Astrocyte (in vitro differentiated cells and primary cell): ENCODE measurements at regions not wholly inside any gene's neighbourhood (a gene's known extent, or its start where the extent isn't known, plus 50 kb on each side); places are given as distances from the start of the nearest gene placed in this dataset.

Source experiments
- DNase-seq: peaks from one replicate; pipeline ENCODE4 v3.0.0-alpha.2; 2010; ENCODE audit warnings: low read depth
- FAIRE-seq: peaks from 2 replicates; lab custom pipeline; 2011; peaks lifted over from hg19 to GRCh38; lab: Jason Lieb, UNC
- H2AFZ ChIP-seq: 2 replicates; pipeline ENCODE4 v1.6.0; 2012; ENCODE audit warnings: low read depth, low read length, inconsistent platforms
- H3K27ac ChIP-seq: 2 replicates; pipeline ENCODE4 v1.5.1; 2011; ENCODE audit warnings: low read depth, low read length, inconsistent platforms
- H3K27me3 ChIP-seq: 2 replicates; pipeline ENCODE4 v1.6.0; 2011; ENCODE audit warnings: low read length, inconsistent platforms; ENCODE audit not compliant: insufficient read depth
- H3K36me3 ChIP-seq: 2 replicates; pipeline ENCODE4 v1.5.1; 2011; ENCODE audit warnings: low read length, inconsistent platforms; ENCODE audit not compliant: insufficient read depth
- H3K4me1 ChIP-seq: 2 replicates; pipeline ENCODE4 v1.5.1; 2011; ENCODE audit warnings: low read length, inconsistent platforms; ENCODE audit not compliant: insufficient read depth
- H3K4me2 ChIP-seq: 2 replicates; pipeline ENCODE4 v1.6.0; 2012; ENCODE audit warnings: low read length, inconsistent platforms
- H3K4me3 ChIP-seq: 2 replicates; pipeline ENCODE4 v1.5.1; 2011; ENCODE audit warnings: low read depth, mild to moderate bottlenecking, low read length, inconsistent platforms; ENCODE audit not compliant: insufficient read depth
- H3K79me2 ChIP-seq: 2 replicates; pipeline ENCODE4 v1.6.0; 2012; ENCODE audit warnings: mild to moderate bottlenecking, low read length, inconsistent platforms; ENCODE audit not compliant: insufficient read depth
- H3K9ac ChIP-seq: 2 replicates; pipeline ENCODE4 v1.6.0; 2012; ENCODE audit warnings: mild to moderate bottlenecking, low read length, inconsistent platforms
- H3K9me3 ChIP-seq: 2 replicates; pipeline ENCODE4 v1.5.1; 2012; ENCODE audit warnings: low read depth, mild to moderate bottlenecking, low read length, inconsistent platforms; ENCODE audit not compliant: insufficient read depth
- H4K20me1 ChIP-seq: 2 replicates; pipeline ENCODE4 v1.6.0; 2012; ENCODE audit warnings: low read length, inconsistent platforms; ENCODE audit not compliant: insufficient read depth
- H3K27ac Mint-ChIP-seq: one replicate; pipeline ENCODE4 v1.8.0; 2021; ENCODE audit warnings: mild to moderate bottlenecking, mixed read lengths; ENCODE audit not compliant: unreplicated experiment
- H3K27me3 Mint-ChIP-seq: one replicate; pipeline ENCODE4 v1.8.0; 2021; ENCODE audit warnings: low read depth, mixed read lengths; ENCODE audit not compliant: unreplicated experiment
- H3K36me3 Mint-ChIP-seq: one replicate; pipeline ENCODE4 v1.8.0; 2021; ENCODE audit warnings: low read depth, mixed read lengths; ENCODE audit not compliant: unreplicated experiment
- H3K4me1 Mint-ChIP-seq: one replicate; pipeline ENCODE4 v1.8.0; 2021; ENCODE audit warnings: low read depth, mixed read lengths; ENCODE audit not compliant: unreplicated experiment
- H3K4me3 Mint-ChIP-seq: one replicate; pipeline ENCODE4 v1.8.0; 2021; ENCODE audit warnings: mild to moderate bottlenecking, moderate library complexity, mixed read lengths; ENCODE audit not compliant: unreplicated experiment
- H3K9me3 Mint-ChIP-seq: one replicate; pipeline ENCODE4 v1.8.0; 2021; ENCODE audit warnings: mild to moderate bottlenecking, mixed read lengths; ENCODE audit not compliant: unreplicated experiment
- EZH2 ChIP-seq: IDR thresholded peaks from 2 replicates; pipeline ENCODE4 v1.6.1; 2012; ENCODE audit warnings: mild to moderate bottlenecking, low read length, inconsistent platforms; ENCODE audit not compliant: insufficient read depth
- TF ChIP-seq, protein P1 (sequence below): IDR thresholded peaks from 2 replicates; pipeline ENCODE4 v1.5.1; 2011; ENCODE audit warnings: low read depth, mild to moderate bottlenecking, inconsistent platforms, low read length, moderate library complexity; ENCODE audit not compliant: insufficient read depth

DNA sequence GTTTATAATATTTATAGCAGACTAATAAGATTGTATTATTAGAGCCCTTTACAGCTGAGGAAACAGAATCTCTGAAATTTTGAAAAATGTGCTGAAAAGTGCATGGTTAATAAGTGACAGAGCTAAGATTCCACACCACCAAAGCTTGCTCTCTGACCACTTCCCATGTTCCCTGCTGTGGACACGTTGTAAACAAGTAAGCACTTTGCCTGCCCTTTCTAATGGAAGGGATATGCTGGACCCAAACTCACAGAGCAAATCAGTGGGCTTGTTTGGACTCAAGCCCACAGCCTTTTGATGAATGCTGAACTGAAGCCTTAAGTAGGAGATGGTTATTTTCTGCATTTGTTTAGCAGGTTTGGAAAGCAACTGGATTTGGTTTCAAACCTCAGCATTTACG is 214.0 kb upstream of the TMEM72 start:
- peaks cover 7% of the 10 kb centered on the region for H3K27me3 Mint-ChIP-seq
- no peak overlapping the region for H3K4me2 ChIP-seq
- H4K20me1 ChIP-seq, result no peaks in the 10 kb centered on the region
- no peaks in the 10 kb centered on the region for H3K27me3 ChIP-seq
- no peak overlapping the region for H2AFZ ChIP-seq
- H3K79me2 ChIP-seq, result no peaks in the 10 kb centered on the region
- FAIRE-seq, result no peak
- H3K9ac ChIP-seq, result no peak overlapping the region
- H3K27ac Mint-ChIP-seq, result no peak overlapping the region
- peaks cover 8% of the 10 kb centered on the region for H3K4me1 Mint-ChIP-seq
- no peaks in the 10 kb centered on the region for H3K9me3 ChIP-seq
- peaks cover 9% of the 10 kb centered on the region for H3K9me3 Mint-ChIP-seq
- no peak overlapping the region for H3K4me3 Mint-ChIP-seq
- no peaks in the 10 kb centered on the region for H3K36me3 ChIP-seq
- peak; percentile 34 for DNase-seq
- H3K4me1 ChIP-seq, result peaks cover 9% of the 10 kb centered on the region
- no peak overlapping the region for H3K4me3 ChIP-seq
- peaks cover 1% of the 10 kb centered on the region for H3K36me3 Mint-ChIP-seq
- H3K27ac ChIP-seq, result no peak overlapping the region
- TF ChIP-seq EZH2, result no peak
- TF ChIP-seq, protein P1, sequence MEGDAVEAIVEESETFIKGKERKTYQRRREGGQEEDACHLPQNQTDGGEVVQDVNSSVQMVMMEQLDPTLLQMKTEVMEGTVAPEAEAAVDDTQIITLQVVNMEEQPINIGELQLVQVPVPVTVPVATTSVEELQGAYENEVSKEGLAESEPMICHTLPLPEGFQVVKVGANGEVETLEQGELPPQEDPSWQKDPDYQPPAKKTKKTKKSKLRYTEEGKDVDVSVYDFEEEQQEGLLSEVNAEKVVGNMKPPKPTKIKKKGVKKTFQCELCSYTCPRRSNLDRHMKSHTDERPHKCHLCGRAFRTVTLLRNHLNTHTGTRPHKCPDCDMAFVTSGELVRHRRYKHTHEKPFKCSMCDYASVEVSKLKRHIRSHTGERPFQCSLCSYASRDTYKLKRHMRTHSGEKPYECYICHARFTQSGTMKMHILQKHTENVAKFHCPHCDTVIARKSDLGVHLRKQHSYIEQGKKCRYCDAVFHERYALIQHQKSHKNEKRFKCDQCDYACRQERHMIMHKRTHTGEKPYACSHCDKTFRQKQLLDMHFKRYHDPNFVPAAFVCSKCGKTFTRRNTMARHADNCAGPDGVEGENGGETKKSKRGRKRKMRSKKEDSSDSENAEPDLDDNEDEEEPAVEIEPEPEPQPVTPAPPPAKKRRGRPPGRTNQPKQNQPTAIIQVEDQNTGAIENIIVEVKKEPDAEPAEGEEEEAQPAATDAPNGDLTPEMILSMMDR, result no peak

GRCh38 chr10:44702531-44702930 is 208.6 kb upstream of the TMEM72 start:
- no peak overlapping the region for H3K4me2 ChIP-seq
- H3K79me2 ChIP-seq, result no peaks in the 10 kb centered on the region
- Mint-ChIP-seq H3K4me1 (peaks cover 30% of the 10 kb centered on the region), H3K9me3 (peaks cover 11% of the 10 kb centered on the region), H3K4me3 (no peak overlapping the region), H3K27ac (peak overlapping the region; percentile 80), H3K36me3 (peaks cover 1% of the 10 kb centered on the region), H3K27me3 (peaks cover 7% of the 10 kb centered on the region)
- TF ChIP-seq, protein P1, result no peak
- TF ChIP-seq EZH2, result no peak
- no peak overlapping the region for H3K9ac ChIP-seq
- H3K36me3 ChIP-seq, result no peaks in the 10 kb centered on the region
- H3K4me1 ChIP-seq, result peaks cover 28% of the 10 kb centered on the region
- H3K27me3 ChIP-seq, result no peaks in the 10 kb centered on the region
- H3K9me3 ChIP-seq, result no peaks in the 10 kb centered on the region
- H4K20me1 ChIP-seq, result no peaks in the 10 kb centered on the region
- DNase-seq, result no peak
- no peak overlapping the region for H3K27ac ChIP-seq
- H2AFZ ChIP-seq, result no peak overlapping the region
- no peak overlapping the region for H3K4me3 ChIP-seq
- peak; percentile 32 for FAIRE-seq

DNA sequence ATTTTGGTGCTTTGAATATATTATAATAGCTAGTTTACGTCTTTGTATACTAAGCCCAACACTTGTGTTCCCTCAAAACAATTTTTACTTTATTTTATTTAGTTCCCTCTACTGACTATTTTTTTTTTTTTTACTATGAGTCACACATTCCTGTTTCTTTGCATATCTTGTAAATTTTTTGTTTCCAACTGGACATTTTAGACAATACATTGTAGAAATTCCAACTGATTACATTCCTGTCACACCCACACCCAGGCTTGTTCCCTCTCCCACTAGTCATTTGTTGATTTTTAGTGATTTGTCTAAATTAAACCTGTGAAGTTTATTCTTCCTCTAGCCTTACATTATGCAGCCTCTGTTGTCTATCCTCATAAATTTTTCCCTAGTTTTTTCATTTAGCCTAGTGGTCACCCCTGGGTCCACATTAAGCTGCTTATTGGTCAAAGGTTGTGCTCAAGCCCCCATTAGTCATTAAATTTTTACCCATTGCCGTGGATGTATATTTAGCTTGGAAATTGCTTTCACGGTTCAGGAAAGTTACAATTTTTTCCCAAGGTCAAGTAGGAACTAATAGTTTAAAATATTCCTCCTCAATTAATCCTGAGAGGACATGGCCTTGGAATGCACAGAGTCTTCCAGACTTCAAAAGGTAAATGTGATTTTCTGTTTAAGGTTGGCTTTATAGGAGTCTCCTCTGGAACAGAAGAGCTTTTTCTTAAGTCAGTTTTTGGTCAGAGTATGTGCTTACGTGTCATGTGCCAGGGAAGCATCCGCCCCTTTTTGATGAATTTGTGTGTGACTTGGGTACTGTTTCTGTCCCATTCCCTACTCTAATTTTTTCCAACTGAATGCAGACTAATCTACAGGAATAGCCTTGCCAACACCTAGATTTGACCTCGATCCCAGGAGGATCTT is 207.6 kb upstream of the TMEM72 start:
- Histone ChIP-seq H3K9me3 (no peaks in the 10 kb centered on the region), H3K79me2 (no peaks in the 10 kb centered on the region), H3K4me3 (no peak overlapping the region), H3K27me3 (no peaks in the 10 kb centered on the region), H3K4me1 (peaks cover 32% of the 10 kb centered on the region), H3K4me2 (peak overlapping the region; percentile 59), H3K36me3 (no peaks in the 10 kb centered on the region), H3K27ac (peak overlapping the region; percentile 70), H2AFZ (no peak overlapping the region), H4K20me1 (no peaks in the 10 kb centered on the region), H3K9ac (peak overlapping the region; percentile 19)
- peak overlapping the region; percentile 80 for H3K27ac Mint-ChIP-seq
- no peak overlapping the region for H3K4me3 Mint-ChIP-seq
- H3K9me3 Mint-ChIP-seq, result peaks cover 11% of the 10 kb centered on the region
- TF ChIP-seq, protein P1, result no peak
- no peak for TF ChIP-seq EZH2
- H3K27me3 Mint-ChIP-seq, result peaks cover 7% of the 10 kb centered on the region
- H3K36me3 Mint-ChIP-seq, result peaks cover 1% of the 10 kb centered on the region
- FAIRE-seq, result peak; percentile 85
- H3K4me1 Mint-ChIP-seq, result peaks cover 36% of the 10 kb centered on the region
- peak; percentile 89 for DNase-seq
